ENCODE measurements at regions not wholly inside any gene's neighbourhood (a gene's known extent, or its start where the extent isn't known, plus 50 kb on each side); places are given as distances from the start of the nearest gene placed in this dataset.
A peak's percentile ranks its signal among the peaks of the same experiment; 100 is the strongest.

DNA sequence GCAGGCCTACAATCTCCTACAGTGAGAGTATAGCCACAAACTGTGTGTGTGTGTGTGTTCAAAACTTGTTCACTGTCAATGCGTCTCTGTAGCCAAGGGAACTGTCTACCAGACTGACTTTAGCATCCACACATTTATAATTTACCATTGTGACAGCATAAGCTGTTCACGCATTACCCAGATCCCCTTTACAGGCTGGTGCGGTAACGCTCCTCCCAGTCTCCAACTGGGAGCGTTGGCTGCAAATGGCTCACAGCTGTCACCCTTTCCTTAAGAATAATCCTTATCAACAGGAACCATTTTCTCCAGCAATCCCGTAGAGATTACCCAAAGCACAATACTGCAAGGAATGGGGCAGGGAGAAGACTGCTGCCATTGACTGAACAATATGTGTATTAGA lies 199.5 kb downstream of the GPAM start:
- no peak for DNase-seq (ENCODE audit: low spot score)

DNA sequence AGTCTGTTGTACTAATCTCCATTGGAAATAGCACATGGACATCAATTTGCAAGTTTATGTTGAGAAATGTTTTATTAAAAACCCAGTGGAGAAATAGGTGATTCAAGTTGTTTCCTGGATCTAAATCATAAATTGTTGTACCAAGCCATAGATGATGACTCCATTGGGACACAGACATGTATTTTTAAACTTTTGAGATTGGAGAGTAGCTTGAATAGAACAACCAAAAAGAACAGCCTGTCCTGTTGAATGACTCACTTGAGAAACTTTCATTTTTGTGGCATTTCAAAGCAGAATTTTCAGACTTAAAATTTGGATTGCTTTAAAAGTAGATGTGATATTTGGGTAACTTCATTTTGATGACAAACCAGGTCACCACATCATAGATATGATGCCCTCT lies 197.5 kb downstream of the GPAM start:
- no peak for DNase-seq (ENCODE audit: low spot score)

DNA sequence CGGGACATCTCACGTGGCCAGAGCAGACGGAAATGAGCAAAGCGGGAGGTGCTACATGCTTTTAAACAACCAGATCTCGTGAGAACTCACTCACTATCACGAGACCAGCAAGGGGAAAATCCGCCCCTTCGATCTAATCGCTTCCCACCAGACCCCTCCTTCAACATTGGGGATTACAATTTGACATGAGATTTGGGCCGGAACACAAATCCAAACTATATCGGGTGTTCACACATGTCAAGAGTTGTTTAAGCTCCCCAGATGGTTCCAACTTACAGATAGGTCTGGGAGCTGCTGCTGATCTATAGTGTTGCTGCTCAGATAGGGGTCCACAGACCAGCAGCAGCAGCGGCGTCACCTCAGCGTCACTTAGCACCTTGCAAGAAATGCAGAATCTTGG lies 194.9 kb downstream of the GPAM start:
- DNase-seq (ENCODE audit: low spot score), result no peak

DNA sequence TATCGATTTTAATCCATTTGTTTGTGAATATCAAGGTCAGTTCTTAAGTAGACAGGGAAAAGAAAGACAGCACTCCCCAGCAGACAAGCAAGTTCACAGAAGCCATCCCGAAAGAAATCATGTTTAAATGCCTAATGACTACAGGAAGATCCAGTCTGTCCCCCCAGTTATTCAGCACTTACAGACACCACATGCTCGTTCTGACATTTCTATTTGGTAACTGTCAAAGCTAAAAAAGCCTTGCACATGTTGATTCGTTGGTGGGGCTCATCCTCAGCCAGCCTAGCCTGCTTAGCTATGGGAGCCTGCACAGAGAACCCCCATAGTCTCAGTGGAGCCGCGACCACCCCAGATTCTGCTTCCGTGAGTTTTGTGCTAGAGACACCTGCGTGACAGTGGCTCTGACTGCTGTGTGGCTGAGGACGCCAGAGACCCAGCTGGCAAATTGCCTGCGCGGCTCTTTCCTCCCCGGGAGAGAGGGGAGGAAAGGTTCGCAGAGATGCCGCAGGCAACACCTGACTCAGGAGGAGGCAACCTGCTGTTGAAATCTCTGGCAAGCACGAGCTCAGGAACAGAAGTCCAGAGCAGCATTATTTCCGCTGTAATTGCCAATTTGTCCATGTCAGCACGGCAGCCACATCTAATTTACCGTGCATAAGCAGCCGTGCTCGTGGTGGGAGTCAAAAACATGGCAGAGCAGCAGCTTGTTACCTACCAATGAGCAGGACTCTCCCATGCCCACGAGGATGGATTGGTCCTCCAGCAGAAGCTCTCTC lies 194.2 kb downstream of the GPAM start:
- DNase-seq (ENCODE audit: low spot score), result no peak

DNA sequence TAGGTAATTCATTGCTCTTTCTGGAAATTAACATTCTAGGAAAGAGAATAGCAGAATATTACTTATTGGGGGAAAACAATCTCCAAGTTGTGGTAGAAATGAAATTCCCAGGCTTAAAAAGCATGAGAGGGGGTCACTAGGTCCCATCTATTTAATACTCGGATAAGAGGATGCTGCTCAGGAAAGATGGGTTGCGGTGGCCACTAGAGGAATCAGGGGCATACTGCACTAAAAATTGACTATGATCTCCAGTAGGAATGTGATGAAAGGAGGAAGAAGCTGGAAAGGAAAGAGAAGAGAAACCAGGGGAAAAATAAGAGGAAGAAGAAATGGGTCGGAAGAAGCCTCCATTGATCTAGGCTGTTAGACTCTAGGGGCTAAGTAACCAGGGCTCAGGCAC lies 192.8 kb downstream of the GPAM start:
- DNase-seq (ENCODE audit: low spot score), result no peak

DNA sequence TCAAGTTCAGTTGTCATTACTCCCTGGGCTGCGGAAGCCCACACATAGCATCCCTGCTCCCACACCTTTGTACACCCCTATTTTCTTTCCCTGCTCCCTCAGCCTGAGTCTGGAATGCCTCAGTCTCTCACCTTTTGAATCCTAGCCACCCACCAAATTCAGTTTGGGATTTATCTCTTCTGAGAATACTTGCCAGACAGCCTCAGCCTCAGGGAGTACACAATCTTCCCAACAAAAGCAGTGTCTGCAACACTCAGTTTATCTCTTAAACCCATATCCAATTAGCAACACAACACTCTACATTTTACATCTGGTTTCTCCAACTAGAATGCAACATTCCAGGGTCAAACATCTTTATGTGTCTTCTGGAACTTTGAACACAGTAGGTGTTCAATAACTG lies 190.2 kb downstream of the GPAM start:
- DNase-seq (ENCODE audit: low spot score), result no peak

DNA sequence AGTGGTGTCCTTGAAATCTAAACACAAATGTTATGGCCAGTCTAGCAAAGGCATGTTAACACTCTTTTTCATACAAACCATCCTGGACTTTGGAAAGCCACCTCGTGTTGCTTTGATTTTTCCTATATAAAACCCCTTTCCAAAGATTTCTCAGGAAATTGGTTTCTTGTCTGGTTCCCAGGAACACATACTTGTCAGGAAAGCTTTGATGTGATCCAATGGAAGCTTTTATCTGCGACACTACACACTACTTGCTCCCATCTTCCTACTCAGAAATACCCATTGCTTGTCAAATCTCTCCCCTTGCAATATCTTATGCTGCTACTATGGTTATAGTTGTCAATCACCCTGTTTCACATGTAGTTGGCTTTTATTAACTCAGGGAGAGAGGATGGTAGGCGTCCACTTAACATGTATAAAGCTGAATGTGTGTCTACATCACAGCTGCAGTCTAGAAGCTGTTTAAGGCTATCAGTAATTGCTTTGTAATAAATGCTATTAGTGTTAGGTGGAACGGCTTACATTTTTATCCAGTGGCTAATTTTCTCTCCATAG lies 189.6 kb downstream of the GPAM start:
- no peak for DNase-seq (ENCODE audit: low spot score)

DNA sequence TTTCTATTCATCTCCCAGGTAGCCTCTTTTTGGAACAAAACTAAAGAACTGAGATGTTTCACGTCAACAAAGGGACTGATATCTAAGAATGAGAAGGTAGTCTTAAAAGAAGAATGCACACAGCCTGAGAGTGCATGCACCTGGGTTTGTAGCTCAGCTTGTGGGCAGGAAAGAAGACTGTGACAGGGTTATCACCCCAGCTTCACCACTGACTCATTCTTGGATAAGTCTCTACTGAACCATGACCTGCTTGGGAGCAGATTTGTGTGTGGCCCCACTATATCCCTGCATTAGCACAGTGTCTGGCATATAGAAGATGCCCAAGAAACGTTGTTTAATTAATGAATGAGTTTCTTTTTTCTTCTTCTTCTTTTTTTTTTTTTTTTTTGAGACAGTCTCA lies 187.5 kb downstream of the GPAM start:
- no peak for DNase-seq (ENCODE audit: low spot score)

DNA sequence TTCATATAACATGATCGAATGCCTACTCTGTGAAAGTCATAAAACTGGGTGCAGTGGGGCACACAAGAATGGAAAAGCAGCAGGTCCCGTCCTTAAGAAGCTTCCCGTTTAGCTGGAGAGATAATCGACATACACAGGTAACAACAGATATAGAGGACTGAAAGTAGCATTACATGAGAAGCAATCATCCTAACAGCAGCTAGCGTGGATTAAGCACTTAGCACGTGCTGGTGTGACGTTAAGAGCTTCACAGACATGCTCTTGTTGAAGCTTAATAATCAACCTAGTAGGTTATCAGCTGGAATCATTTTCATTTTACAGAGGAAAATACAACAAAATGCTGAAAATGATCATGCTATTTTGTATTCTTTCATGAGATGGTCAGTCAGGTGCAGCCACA lies 184.8 kb downstream of the GPAM start:
- DNase-seq (ENCODE audit: low spot score), result no peak

DNA sequence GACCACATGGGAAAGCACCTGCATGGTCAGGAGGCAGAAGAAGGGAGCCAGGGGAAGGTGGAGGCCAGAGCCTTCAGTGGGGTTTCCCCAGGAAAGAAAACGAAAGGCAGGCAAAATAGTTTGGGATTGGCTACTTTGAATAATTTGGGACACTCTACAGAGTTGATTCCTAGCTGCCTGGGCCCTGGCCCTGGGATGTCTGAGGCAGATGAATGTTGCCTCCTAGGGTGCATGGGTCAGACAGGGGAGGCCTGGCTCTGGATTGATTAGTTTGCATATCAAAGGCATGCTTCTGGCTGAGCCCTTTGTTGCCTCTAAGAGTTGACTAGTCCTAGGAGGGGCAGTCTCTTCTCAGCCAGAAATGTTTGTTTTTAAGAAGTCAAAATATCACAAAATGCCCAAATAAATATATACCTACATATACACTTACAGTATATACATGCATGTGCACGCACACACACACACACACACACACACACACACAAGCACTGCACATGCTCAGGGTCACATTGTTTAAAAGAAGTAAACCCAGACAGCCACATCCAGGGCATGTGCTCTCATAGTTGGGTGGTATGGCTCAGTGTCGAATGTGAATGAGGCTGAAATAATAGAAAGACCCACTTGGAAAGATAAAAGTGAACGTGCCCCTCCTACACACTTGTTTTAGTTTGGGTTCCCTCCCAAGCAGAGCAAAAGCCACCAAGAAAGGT lies 184.2 kb downstream of the GPAM start:
- DNase-seq (ENCODE audit: low spot score), result no peak

DNA sequence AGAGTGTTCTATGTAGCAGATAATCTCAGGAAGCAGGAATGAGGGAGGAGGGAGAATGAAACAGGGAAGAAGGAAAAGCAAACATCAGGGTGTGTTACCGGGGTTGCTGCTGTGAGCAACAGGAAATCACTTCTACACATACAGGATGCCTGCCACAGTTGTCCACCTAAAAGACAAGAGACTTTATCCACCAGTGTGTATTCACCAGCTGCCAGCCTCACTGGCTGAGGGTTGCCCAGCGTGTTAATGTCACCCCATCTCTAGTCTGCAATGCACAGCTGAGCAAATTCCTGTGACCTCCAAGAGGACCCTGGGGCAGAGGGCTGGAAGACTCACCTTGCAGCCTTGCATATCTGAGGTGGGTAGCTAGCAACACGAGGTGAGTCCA lies 183.7 kb downstream of the GPAM start:
- DNase-seq (ENCODE audit: low spot score), result no peak

DNA sequence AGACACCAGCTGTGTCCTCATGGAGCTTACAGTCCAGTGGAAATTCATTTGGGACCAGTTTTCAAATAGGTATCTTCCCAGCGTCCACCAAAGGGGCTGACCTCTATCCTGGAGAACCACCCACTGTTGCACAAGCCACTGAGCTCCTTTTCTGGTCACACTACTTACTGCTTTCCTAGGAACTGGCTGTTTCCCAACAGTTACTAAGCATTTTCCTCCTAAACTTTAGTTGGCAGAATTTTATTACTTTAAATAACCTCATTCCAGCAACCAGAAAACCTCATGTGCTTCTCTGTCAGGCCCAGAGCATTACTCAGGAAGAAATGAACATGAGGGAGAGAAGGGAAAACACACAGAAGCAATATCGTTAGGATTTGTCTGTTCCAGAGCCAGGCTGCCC lies 183.1 kb downstream of the GPAM start:
- no peak for DNase-seq (ENCODE audit: low spot score)

DNA sequence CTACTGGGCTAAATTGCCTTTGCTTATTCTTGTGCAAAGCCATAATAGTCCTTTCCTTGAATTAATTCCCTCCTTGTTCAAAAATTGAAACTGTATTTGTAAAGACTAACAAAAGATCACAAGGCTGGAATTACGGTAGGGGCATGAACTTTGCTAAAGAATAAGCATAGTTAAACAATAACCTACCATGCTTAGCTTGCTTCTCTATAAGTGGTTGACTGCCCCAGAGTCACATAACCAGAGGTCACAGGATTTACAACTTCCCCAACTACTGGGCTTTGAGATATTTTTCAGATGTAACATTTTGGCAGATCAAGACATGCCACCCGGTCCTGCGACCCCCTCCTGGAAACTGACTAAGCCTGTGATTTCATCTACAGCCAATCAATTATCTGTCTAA lies 181.4 kb downstream of the GPAM start:
- DNase-seq (ENCODE audit: low spot score), result no peak

DNA sequence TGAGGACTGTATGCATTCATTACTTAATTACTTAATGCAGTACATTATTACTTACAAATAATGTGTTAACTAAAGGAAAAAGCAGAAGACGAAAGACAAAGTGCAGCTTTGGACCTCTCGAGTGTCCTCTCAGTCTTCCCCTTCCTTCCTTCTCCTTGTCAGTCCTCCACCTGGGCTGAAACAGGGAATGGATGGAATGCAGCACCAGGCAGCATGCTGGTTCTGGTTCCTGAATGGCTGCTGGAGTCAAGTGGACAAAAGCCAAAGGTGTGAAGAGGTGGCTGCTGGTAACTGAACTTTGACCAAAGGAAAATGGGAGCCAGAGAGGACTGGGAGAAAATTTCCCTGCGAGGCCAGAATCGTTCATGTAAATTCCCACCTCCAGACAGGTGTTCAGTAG lies 179.5 kb downstream of the GPAM start:
- DNase-seq (ENCODE audit: low spot score), result no peak

DNA sequence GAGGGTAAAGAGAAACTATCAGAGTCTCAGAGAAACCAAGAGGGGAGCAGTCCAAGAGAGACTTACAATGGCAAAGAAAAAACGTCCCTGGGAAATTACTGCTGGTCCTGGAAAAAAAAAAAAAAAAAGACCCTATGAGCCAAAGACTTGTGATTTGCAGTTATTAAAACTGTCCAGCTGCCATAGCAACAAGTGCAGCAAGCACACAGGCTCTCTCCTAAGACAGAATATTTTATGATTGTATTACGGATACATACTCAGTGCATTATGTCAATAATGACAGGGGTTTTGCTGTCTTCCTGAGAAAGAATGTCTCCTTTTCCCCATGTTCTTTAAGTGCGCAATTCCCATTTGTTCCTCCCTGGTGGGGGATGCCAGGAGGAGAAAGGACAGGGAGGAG lies 178.5 kb downstream of the GPAM start:
- DNase-seq (ENCODE audit: low spot score), result no peak

DNA sequence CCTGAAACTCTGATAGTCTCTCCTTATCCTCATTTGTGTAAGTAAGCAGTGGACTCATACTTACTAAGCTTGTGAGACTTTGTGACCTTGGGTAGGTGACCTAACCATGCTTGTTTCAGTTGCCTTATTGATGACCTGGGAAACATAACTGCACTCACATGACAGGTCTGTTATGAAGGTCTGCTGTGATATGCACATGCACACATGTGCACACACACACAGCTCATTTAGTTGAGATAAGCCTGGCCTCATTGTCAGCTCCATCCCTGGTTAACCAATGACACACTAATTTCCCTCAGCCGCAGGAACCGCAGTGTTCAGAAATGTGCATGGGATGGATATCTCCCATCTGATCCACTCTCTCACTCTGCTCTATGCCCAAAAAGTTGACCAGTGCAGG lies 177.2 kb downstream of the GPAM start:
- DNase-seq (ENCODE audit: low spot score), result no peak

DNA sequence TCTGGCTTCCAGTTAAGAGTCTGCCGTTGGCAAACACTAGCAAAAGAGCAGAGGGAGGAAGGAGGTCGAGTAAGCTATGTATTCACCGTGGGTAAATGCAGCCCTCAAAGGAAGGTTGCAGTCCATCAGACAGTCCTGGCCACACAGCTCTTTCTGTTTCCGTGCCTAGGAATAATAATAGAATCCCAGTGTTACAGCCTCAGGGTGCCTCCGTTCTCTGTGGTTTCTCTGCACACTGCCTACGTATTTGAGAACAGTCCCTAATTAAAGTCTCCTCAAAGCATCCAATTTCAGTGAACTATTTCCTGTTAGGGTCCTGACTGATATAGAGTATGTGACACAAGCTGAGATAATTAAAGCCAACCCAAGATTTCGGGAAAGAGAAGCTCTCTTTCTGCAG lies 176.7 kb downstream of the GPAM start:
- DNase-seq (ENCODE audit: low spot score), result no peak

DNA sequence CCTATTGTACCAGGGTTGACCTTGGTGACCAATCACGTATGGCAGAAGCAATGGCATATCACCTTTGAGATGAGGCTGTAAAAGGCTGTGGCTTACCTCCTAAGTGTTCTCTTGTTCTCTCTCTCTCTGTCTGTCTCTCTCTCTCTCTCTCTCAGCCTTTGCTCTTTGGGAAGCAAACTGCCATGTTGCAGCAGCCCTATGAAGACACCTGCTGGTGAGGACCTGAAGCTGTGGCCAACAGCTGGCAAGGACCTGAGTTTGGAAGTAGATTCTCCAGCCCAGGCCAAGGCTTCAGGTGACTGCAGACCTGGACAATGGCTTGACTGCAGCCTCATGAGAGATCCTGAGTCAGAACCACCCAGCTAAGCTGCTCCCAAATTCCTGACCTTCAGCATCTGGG lies 161.4 kb downstream of the GPAM start:
- no peak for DNase-seq (ENCODE audit: low spot score)

DNA sequence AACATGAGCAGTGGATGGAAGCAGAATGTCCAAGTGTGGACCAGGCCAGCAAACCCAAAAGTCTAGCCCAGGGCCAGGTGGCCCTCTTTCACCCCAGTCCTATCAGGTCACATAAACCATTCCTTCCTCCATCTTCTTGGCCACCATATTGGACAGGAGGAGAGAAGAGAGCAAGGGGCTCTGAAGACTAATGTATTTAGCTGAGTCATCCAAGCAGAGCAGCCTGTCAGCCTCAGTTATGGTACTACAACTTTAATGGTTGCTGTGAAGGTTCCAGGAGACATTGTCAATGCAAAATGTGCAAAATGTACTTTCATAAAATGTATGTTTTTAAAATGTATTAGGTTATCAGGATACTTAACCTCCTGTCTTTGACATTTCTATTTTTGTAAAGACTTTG lies 159.5 kb downstream of the GPAM start:
- DNase-seq (ENCODE audit: low spot score), result no peak

DNA sequence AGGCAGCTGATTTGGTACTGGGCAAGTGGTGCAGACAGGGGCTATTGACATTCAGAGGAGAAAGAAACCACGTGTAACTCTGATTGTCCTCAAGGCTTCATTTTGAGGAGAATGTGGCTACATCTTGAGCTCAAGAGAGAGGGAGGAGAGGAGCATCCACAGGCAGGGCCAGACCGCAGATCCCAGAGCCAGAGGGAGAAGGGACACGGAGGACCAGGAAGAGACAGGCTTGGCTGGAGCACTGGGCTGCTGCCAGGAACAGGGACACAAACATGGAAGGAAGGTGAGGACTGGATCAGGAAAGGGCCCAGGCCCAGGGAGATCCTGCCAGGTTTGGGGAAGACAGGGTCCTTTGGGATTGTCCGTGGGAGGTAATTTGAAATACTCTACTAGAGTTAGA lies 158.3 kb downstream of the GPAM start:
- DNase-seq (ENCODE audit: low spot score), result no peak

DNA sequence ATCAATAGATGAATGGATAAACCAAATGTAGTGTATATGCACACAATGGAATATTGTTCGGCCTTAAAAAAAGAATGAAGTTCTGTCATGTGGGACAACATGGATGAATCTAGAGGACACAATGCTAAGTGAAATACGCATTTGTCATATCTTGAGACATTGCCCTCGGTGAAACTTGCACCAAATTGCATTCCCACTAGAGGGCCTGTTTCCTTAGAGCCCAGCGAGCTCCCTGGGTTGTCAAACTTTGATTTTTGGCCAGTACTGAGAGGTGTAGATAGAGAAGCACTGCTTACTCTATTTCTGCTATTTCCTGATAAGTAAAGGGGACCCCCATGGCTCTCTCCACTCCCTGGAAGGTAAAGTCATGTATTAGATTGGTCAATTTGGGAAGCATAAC lies 157.1 kb downstream of the GPAM start:
- peak; percentile 41 for DNase-seq (ENCODE audit: low spot score)

DNA sequence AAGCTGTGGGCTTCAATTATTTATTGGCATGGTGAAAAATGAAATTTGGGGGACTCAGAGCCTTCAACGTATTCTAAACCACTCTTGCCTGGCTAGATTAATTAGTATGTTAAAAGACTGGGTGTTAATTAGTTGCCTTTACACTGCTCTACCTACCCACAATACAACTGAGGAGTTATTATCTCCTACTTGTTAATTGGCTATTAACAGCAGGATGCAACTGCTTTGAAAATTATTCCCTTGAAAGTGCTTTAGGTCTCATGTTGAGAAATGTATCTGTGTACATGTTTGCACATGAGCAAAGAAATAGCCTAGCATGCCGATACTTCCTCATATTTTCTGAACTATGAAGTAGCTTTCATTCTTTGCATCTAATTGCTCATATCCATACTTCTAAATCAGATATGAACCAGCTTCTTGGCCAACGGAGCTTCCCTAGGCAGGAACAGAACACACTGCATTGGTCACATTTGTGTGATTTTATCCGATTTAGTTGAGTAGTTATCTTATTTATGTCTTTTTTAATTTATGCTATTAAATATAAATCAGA lies 155.8 kb downstream of the GPAM start:
- no peak for DNase-seq (ENCODE audit: low spot score)

DNA sequence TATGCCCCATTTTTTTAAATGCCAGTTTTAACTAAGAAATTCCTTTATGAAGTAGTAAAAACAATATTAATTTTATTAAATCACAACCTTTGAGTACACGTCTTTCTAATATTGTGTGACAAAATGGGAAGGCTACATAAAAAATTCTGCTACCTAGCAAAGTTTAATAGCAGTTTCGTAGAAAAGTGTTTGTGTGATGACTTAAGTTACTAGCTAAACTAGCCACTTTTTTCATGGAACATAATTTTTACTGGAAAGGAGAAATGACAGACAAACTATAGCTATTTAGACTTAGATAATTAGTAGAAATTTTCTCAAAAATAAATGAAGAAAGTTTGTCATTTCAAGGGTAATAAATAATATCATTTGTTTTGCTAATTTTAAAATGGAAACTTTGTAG lies 153.1 kb downstream of the GPAM start:
- DNase-seq (ENCODE audit: low spot score), result no peak

Data from HT-29 (cell line).